C4-2B (cell line): ENCODE measurements at regions not wholly inside any gene's neighbourhood (a gene's known extent, or its start where the extent isn't known, plus 50 kb on each side); places are given as distances from the start of the nearest gene placed in this dataset.

Source experiments
- H3K27ac ChIP-seq: fragments of 450-650 bp; 2 replicates; pipeline ENCODE4 v1.5.1; 2017
- CTCF ChIP-seq: fragments of 450-650 bp; conservative IDR thresholded peaks from 2 replicates; pipeline ENCODE4 v1.5.1; 2017; ENCODE audit warnings: mild to moderate bottlenecking
- ZFX ChIP-seq: fragments of 450-650 bp; IDR thresholded peaks from 2 replicates; pipeline ENCODE4 v1.6.1; 2017

- TF ChIP-seq ZFX (no peak), CTCF (no peak)
- H3K27ac ChIP-seq, result no peak overlapping the region
These were observed 187.4 kb upstream of the NRP1 start for GRCh38 chr10:33521904-33522303.

GRCh38 chr10:33521062-33521461, 186.6 kb upstream of the NRP1 start:
- TF ChIP-seq ZFX, result no peak
- no peak for TF ChIP-seq CTCF
- H3K27ac ChIP-seq, result no peak overlapping the region

GRCh38 chr10:33520223-33520622, 185.8 kb upstream of the NRP1 start:
- no peak overlapping the region for H3K27ac ChIP-seq
- TF ChIP-seq ZFX, result no peak
- no peak for TF ChIP-seq CTCF

- H3K27ac ChIP-seq, result no peak overlapping the region
- TF ChIP-seq CTCF (no peak), ZFX (no peak)
These were observed 184.8 kb upstream of the NRP1 start for GRCh38 chr10:33519130-33519860.

- TF ChIP-seq ZFX, result no peak
- no peak for TF ChIP-seq CTCF
- H3K27ac ChIP-seq, result no peak overlapping the region
These were observed 175.7 kb upstream of the NRP1 start for GRCh38 chr10:33510206-33510605.

GRCh38 chr10:33509231-33509831, 174.9 kb upstream of the NRP1 start:
- TF ChIP-seq CTCF (no peak), ZFX (no peak)
- H3K27ac ChIP-seq, result no peak overlapping the region

- no peak overlapping the region for H3K27ac ChIP-seq
- TF ChIP-seq CTCF (no peak), ZFX (no peak)
These were observed 173.4 kb upstream of the NRP1 start for GRCh38 chr10:33507662-33508425.
